ENCODE measurements at regions not wholly inside any gene's neighbourhood (a gene's known extent, or its start where the extent isn't known, plus 50 kb on each side); places are given as distances from the start of the nearest gene placed in this dataset.
A peak's percentile ranks its signal among the peaks of the same experiment; 100 is the strongest.

DNA sequence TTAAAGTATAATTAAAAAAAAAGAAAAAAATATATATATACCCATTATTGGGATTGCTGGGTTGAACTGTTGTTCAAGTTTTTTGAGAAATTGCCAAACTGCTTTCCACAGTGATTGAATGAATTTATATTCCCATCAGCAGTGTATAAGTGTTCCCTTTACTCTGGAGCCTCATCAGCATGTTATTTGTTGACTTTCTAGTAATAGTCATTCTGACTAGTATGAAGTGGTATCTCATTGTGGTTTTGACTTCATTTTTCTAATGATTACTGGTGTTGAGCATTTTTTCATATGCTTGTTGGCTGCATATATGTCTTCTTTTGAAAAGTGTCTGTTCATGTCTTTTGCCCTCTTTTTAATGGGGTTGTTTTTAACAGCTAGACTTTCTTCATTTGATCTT lies 1260.8 kb upstream of the GJE1 start:
- peak; percentile 81 for DNase-seq

DNA sequence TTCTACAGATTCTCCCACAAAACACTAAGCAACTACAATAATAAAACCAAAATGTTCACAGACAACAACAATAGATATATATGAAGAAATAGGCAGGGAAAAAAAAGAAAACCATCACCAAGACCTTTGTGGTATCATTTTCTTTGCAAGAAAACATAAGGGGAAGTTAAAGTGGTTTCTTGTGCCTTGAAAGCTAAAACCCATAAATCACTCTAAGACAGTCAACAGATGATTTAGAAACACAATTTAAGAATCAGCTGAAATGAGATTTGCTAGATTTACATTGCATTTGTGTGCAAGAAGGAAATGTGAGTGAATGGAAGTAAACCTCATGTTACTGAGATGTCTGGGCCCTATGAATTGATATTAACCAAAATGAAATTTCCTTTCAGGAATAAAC lies 1265.4 kb upstream of the GJE1 start:
- DNase-seq = no peak

DNA sequence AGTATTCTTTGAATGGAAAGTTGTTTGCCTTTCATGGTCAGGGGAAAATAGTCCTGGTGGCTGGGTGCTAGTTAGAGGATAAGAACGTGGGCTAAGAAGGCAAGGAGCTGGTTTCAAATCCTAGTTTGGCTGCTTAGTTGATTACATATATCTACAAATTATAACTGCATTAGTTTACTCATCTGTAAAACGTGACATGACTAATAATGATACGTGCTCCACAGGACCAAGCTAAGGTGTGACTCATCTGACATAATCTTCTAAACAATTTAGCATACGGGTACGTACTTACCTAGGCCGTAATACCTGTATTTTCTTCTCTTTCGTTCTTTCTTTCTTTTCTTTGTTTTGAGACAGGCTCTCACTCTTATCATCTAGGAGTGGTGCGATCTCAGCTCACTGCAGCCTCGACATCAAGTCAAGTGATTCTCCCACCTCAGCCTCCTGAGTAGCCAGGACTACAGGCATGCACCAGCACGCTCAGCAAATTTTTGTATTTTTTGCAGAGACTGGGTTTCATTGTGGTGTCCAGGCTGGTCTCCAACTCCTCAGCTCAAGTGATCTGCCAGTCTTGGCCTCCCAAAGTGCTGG lies 1274.2 kb upstream of the GJE1 start:
- DNase-seq = peak; percentile 63

DNA sequence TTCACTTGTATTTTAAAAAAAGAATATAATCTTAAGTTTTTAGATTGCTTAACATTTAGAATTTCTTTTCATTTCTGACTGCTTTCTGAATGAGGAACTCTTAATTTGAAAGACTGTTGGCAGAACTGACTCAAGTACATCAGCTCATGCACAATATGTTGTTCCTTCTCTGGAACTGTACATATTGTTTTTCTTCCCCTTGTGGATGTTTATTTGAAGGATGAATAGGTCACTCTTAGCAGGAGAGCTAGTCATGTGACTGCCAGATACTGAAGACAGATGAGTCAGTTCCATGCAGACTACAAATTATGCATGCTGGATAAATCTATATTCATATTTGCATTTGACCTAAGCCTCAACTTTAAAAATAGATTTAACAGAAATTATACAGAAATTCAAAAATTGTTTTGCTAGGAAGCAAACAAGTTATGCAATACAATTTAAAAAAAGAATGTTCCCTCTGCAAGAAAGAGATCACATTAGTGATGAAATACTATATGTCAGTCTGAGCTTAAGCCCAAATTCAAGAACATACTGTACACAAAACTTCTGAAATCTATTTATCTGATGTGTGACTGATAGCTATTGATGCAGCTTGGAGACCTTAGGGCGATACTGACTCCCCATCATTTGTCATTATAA lies 1274.9 kb upstream of the GJE1 start:
- DNase-seq = peak; percentile 93

DNA sequence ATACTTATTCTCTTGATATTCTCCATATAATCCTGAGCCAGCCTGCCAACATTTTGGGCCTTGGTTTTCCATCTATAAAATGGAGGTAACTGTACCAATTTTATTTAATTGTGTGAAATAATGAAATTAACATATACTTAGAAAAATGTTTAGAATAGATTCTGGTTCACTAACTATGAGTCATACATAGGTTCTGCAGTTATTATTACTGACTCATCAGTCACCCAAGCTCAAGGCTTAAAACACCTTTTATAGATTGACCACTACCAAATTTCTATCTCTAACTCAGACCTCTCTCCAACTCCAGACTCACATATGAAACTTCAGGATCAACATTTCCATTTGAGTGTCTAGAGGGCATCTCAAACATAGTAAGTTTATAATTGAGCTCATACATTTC lies 1277.2 kb upstream of the GJE1 start:
- no peak for DNase-seq

DNA sequence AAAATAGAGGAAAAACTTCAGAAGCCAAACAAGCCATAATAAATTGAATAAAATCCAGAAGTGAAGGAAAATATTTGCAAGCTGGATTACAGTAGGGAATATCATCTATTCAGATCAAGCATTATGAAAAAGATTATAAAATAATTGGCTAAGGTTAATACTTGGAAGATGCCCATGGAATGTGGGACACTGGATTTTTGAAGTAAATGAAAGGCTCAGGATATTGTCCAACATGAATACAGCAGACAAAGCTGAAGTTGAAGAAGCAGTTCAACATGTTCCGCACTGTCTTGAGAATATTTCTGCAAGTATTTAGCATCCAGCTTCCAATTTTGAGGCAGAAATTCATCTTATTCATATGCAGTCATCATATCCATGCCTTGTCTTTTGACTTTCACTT lies 1278.4 kb upstream of the GJE1 start:
- DNase-seq = no peak

DNA sequence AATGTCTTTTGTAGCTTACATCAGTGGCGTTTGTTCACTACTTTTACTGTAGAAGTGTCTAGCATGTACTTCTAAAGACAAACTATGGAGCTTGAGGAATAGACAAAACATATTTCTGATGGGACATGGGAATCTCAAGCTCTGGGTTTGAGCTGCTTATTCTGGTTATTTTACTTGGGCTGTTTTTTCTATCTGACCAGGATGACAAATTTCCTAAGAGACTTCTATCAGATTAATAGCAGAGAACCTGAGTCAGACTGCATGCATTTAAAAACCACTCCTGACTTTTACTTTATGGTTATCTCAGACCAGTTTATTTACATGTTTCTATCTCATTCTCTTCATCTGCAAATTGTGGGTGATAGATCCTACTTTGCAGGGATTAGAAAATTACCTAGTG lies 1282.3 kb upstream of the GJE1 start:
- DNase-seq = peak; percentile 86

DNA sequence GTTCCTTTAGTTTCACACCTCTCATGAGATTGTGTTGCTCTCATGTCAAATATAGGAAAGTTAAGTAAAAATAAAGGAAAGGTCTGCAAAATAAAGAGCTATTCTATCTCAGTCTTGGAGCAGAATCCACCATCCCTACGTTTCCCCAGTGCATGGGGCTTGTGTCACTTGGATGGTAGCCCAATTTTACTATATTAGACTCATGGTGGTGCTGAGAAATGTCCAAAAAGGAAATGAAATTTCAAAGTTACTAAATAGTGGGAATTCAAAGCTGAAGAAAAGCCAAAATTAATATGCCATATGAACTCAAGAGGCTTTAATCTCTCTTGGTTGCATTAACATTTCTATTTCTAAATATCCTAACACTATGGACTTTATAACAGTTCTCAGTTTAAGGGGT lies 1283.3 kb upstream of the GJE1 start:
- peak; percentile 40 for DNase-seq

DNA sequence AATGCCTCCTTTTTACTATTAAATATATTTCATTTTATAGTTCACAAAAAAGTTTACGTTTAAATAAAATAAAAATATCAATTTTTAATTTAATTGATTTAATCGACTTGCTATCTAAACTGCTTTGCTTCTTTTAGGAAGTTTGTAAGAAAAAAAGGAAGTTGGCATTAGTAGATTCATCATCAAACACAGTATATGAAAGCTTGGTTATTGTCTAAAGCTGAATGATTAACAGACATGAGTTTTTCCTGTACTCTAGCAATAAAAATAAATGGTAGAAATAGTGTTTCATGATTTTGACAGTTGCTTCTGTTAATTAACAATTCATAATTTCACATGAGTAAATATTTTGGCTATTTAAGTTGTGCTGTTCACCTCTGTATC lies 1285.5 kb upstream of the GJE1 start:
- no peak for DNase-seq

DNA sequence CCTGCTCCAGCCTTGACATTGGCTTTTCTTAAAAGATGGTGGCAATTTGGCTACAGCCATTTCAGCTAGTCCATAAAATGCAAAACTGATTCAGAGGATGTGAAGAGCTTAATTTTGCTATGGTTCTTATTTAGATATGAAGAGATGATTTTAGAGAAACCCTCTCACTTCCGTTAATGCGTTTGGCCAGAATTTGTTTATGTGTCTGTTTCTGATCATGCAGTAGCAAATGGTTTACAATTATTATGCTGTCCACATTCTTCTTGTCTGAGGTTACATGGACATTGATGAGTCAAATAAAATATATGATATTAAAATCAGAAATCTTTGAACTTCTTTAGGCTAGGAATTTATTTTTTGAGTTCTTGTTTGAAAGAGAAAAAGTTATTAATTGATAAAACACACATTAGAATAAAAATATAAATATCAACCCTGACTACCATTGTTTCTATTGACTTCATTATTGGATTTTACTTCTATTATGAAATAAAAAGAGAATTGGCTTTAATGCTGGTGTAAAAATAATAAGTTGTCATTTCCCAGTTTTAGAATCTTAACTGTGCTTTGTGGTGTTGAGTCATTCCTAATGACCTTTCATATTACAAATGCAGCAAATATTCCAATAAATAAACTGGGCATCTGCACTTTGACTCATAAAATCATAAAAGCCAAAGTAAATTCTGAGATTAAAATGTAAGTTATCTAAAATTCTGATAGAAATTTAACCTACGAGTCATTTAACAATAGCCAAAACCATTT lies 1286.0 kb upstream of the GJE1 start:
- DNase-seq = peak; percentile 83

DNA sequence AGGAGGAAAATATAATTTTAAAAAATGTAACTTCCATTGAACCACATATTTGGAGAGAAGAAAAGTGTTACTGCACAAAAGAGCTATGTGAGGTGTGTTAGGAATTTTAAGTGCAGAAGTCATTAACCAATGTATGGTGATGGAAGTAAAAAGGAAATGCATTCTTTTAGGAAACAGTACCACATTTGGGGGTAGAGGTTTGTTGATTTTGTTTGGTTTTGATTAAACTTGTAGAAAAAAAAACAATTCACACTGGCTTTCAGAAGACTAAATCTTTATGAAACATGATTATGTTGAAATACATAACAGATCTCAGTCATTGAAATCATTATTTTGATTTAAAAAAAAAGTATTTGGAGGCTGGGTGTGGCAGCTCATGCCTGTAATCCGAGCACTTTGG lies 1287.0 kb upstream of the GJE1 start:
- DNase-seq = peak; percentile 73

DNA sequence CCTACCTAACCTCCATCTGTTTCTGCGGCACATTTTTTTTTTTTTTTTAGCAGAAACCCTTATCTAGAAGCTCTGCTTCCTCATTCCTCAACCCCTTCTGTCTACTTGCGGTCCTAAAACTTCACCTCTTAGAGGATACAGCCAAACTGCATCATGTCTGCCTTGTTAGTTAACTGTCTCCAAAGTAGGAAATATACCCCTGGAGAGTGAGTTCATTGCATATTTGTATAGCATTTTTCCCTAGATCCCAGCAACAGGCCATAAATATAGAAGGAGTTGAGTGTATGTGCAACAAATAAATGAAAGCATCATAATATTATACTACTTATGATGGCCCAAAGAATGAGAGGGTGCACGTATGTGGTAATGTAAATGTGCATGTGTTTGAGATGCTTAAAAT lies 1288.6 kb upstream of the GJE1 start:
- DNase-seq = no peak

DNA sequence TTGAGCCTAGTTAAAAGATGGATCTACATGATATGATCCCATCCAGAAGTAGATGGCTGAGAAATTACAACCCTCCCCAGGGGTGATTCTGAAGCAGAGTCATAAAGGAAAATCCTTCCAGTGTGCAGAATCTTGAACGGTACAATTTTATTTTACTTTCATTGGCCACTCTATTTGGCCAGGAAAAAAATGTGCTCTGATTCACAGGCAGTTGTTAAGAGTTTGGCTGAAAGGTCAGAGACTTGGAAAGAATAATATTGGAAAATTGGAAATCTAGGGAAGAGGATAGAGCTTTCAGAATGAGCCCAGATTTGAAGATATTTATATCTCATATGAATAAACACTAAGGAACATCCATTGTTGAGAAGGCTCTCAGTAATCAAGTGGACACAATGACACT lies 1299.3 kb upstream of the GJE1 start:
- no peak for DNase-seq

DNA sequence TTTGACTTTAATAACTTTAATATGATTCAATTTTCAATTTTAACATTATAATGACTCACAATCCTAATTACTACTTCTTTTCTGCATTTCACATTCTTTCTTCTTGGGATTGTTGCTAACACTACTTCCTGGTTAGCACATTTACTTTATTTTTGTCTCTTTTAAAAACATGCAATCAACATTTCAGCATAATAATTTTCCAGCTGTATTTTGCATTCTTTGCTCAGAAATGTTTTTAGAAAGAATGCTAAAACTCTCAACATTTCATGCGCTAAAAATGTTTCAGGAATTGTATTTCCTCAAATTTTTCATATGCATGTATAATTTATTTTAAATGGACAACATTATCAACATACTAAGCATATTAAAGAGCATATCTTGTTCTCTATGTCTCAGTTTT lies 1302.1 kb upstream of the GJE1 start:
- no peak for DNase-seq

DNA sequence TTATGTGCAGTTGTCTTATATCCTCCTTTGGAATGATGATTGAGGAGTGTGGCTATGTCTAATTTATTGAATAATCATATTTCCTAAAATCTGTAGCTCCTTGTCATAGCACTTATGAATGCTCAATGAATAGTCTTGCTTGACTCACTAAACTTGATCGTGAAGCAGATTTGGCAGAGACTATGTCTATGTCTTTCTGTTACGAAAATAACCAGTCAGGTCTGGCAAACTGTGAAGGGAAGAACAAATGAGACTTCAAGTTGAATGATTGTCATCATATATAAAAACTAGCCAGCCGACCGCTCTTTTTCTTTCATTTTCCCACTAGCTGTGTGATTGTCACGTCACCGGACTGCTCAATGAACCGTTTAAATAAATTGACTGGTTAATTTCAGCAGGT lies 1303.9 kb upstream of the GJE1 start:
- DNase-seq = no peak

DNA sequence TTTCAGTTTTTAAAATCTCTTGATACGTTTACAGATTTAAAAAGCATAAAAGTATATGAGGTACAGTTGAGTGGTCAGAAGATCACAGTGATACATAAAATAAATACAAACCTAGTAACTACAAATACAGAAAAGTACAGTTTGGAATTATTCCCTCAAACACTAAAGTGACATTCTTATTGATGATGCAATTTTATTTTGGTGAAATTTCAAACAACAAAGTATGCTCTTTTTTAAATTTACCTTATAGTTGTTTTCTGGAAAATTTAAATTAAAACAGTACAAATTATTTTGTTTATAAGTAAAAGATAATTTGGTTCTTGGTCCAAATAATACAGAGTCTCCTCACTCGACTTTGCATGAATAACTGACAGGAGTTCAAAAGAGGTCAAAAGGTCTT lies 1305.1 kb upstream of the GJE1 start:
- no peak for DNase-seq

DNA sequence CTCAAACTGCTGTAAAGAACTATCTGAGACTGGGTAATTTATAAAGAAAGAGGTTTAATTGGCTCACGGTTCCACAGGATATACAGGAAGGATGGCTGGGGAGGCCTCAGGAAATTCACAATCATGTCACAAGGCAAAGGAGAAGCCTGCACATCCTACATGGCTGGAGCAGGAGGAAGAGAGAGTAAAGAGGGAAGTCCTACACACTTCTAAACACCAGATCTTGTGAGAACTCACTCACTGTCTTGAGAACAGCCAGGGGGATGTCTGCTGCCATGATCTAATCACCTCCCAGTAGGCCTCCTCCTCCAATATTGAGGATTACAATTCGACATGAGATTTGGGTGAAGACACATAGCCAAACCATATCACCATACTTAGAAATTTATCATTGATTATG lies 1307.0 kb upstream of the GJE1 start:
- no peak for DNase-seq

DNA sequence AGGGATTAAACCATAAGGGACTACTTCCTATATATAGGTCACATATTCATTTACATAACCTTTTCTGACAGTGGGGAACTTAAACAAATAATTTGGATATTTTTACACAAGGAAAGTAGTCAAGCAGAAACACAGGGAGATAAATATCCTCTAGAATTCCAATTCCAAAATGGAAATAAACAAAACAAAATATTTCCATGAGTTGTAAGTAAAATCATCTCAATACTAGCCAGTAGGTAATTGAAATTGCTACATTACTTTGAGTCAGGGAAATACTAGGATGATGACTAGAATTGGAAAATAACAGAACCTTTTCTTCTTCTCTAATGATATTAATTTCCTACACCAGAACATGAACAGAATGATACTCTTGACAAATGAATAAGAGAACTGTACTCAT lies 1308.1 kb upstream of the GJE1 start:
- no peak for DNase-seq

DNA sequence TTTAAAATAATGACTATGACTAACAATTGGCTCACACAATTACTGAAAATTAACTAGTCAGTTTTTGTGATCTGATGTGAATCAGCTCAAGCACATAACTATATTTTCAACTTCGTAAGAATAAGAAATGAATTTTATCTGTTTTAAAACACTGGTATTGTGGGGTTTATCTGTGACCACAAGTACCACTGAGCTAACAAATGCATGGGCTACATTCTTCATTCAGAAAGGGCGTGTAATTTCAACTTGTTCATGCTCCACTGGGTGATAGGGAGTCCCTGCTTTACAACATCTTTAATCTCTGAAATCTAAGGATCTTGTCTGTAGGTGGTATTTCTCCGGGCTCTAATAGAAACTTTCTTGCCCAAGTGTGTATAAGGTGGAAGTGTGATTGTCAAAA lies 1311.5 kb upstream of the GJE1 start:
- no peak for DNase-seq

DNA sequence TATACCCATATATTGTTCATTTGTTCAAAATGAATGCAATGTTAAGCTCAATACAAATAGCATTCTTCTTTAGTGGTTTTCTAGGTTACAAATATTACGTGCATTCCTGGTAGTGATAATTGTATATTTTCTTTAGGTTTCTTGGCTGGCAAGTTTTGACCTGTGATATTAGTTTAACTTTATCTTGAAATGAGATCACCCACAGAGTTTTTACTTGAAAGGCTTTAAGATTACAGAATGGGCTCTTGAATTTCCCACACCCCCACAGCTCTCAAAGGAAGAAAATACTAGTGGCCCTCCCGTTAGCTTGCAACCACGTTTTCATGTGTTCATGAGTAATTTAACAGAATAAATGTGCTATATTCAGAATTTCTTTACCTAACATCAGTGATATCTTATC lies 1315.5 kb upstream of the GJE1 start:
- no peak for DNase-seq

DNA sequence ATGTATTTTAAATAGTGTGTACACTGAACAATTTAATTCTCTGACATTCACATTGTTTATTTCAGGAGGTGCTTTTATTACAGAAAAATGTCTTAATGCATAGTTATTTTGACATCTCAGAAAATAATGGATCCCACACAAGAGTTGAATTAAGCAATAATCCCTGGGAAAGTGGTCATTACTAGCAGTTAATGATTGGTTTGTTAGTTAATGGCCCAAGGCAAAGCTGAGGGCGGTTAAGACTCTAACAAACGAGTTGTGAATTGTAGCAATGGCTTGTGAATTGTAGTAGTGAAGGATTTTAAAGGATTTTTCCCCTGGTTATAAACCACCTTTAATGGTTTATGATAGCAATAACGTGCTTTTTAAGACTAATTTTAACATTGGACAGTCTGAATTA lies 1316.0 kb upstream of the GJE1 start:
- no peak for DNase-seq

DNA sequence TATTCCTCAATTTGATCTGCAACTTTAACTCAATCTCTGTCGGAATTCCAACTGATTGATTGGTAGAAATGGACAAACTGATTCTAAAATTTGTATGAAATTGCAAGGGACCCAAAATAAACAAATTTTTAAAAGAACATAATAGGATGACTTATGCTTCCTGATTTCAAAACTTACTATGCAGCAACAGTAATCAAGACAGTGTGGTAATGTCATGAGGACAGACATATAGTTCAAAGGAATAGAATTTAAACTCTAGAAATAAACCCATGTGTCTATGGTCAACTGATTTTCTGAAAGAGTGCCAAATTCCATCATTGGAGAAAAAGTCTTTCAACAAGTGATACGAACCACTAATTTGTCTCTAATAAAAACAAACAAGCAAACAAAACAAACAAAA lies 1320.1 kb upstream of the GJE1 start:
- no peak for DNase-seq

DNA sequence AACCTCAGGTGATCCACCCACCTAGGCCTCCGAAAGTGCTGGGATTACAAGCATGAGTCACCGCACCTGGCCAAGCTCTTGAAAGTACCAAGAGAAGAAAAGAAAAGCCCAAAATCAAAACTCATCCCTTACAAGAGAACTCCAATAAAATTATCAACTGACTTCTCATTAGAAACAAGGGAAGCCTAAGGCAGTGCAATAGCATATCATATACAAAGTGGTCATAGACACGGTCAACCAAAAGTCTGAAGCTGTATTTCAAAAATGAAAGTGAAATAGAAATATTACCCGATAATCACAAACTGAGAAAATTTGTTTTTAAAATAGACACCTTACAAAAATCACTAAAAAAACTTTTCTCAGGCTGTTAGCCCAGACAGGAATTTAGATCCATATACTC lies 1321.1 kb upstream of the GJE1 start:
- no peak for DNase-seq

DNA sequence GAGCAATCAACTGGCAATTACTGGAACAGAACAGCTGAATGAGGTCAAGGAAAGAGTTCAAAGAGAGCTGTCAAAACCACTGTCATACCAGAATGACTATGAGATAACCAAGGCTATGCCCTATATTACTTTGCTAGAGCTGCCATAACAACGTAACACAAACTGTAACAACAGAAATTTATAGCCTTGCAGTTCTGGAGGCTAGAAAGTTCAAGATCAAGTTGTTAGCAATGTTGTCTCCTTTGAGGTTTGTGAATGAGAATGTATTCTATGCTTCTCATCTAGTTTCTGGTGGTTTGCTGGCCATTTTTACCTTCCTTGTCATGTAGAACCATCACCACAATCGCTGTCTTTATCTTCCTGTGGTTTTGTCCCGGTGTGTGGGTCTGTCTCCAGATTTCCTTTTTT lies 1323.0 kb upstream of the GJE1 start:
- DNase-seq = peak; percentile 20

DNA sequence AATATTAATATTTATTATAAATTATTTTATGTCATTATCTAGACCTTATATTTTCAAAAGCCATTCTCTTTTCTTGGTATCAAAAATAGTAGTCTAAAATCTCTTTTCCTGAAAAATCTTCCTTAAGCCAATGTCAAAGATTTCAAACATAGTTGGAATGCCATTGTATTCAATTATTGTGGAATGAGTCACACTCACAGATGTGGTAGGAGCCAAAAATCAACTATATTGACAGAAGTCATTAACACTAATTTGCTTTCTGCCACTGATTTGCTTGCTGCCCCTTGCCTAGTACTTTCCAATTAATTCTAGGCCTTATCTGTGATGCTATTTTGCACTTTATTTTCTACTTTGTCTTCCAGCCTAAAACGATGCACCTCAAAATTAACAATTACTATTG lies 1326.3 kb upstream of the GJE1 start:
- peak; percentile 52 for DNase-seq

Measured in fibroblast of skin of right biceps (primary cell).